ENCODE measurements at regions not wholly inside any gene's neighbourhood (a gene's known extent, or its start where the extent isn't known, plus 50 kb on each side); places are given as distances from the start of the nearest gene placed in this dataset.
"Not testable (repeated sequence)": the region's sequence is repeated elsewhere in the genome, so short reads cannot be mapped to it uniquely, and the experiment has no call there.

GRCh38 chr7:65519751-65520150, 146.1 kb downstream of the ZNF92 start:
- not testable (repeated sequence) for DNase-seq

- not testable (repeated sequence) for DNase-seq
Measured at GRCh38 chr7:65545465-65546161, 172.0 kb downstream of the ZNF92 start.

- DNase-seq = not testable (repeated sequence)
Measured at GRCh38 chr7:65549589-65550443, 176.2 kb downstream of the ZNF92 start.

- not testable (repeated sequence) for DNase-seq
Measured at GRCh38 chr7:65550444-65550809, 176.8 kb downstream of the ZNF92 start.

GRCh38 chr7:65551042-65551441, 177.4 kb downstream of the ZNF92 start:
- not testable (repeated sequence) for DNase-seq

GRCh38 chr7:65554553-65555476, 181.2 kb downstream of the ZNF92 start:
- DNase-seq = not testable (repeated sequence)

GRCh38 chr7:65558584-65558983, 184.9 kb downstream of the ZNF92 start:
- not testable (repeated sequence) for DNase-seq

- not testable (repeated sequence) for DNase-seq
Measured at GRCh38 chr7:65561786-65562372, 188.2 kb downstream of the ZNF92 start.

GRCh38 chr7:65562522-65562921, 188.9 kb downstream of the ZNF92 start:
- DNase-seq = not testable (repeated sequence)

GRCh38 chr7:65563333-65563732, 189.7 kb downstream of the ZNF92 start:
- not testable (repeated sequence) for DNase-seq

GRCh38 chr7:65568226-65568625, 194.6 kb downstream of the ZNF92 start:
- DNase-seq = not testable (repeated sequence)

- DNase-seq = not testable (repeated sequence)
Measured at GRCh38 chr7:65570990-65571389, 197.3 kb downstream of the ZNF92 start.

- not testable (repeated sequence) for DNase-seq
Measured at GRCh38 chr7:65572581-65572980, 198.9 kb downstream of the ZNF92 start.

GRCh38 chr7:65576370-65576769, 202.7 kb downstream of the ZNF92 start:
- DNase-seq = not testable (repeated sequence)

- DNase-seq = not testable (repeated sequence)
Measured at GRCh38 chr7:65582518-65583119, 209.0 kb downstream of the ZNF92 start.

- not testable (repeated sequence) for DNase-seq
Measured at GRCh38 chr7:65602495-65602894, 228.8 kb downstream of the ZNF92 start.

- no peak for DNase-seq
Measured at GRCh38 chr7:65609131-65609530, 235.5 kb downstream of the ZNF92 start.

- DNase-seq = not testable (repeated sequence)
Measured at GRCh38 chr7:65613644-65614289, 240.1 kb downstream of the ZNF92 start.

GRCh38 chr7:65616111-65616510, 242.5 kb downstream of the ZNF92 start:
- DNase-seq = not testable (repeated sequence)

- not testable (repeated sequence) for DNase-seq
Measured at GRCh38 chr7:65620216-65620615, 246.6 kb downstream of the ZNF92 start.

- DNase-seq = not testable (repeated sequence)
Measured at GRCh38 chr7:65621580-65622201, 248.0 kb downstream of the ZNF92 start.

Data from central memory CD4-positive, alpha-beta T cell (primary cell).